ENCODE measurements at regions not wholly inside any gene's neighbourhood (a gene's known extent, or its start where the extent isn't known, plus 50 kb on each side); places are given as distances from the start of the nearest gene placed in this dataset.

DNA sequence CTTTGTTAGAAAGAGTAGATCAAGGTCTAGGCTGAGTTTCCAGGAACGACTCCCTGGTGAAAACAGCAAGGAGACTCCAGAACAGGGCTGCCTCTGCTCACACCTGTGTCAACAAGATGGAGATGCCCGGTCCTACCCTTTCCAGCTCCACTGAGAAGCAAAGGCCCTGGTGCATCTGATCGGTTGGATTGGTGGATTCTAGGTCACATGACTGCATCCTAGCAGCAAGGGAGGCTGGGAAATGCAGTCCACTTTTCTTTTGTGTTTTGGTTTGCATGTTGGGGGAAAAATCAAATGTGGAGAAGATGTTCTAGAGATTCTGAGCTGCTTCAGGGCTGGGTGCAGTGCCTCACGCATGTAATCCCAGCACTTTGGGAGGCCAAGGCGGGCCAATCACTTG is 82.0 kb upstream of the TRIO start:
- POLR2A ChIA-PET: no interaction called here
- TF ChIP-seq FOXA1 (IDR thresholded peaks at IDR 0.05) (no peak), ZNF384 (IDR thresholded peaks at IDR 0.05) (no peak), FOXK2 (IDR thresholded peaks at IDR 0.05) (no peak)
- CTCF ChIA-PET: no interaction called here
- peak; percentile 22 for DNase-seq (ENCODE audit: extremely low spot score)

DNA sequence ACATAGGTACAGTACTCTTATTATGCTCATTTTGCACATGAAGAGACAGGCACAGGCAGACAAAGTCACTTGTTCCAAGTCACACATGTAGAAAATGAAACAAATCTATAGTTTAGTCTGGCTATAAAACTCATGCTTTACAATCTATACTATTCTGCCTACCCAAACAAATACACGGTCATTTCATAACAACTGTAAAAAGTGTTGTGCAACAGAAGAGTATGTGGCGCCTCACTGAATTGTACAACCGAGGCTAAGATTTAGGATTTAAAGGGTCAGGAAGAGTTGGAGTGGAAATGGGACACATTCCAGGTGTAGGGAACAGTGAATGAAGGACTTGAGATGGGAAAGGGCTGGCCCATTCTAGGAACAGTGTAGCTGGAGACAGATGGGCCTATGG is 82.9 kb upstream of the TRIO start:
- ChIA-PET CTCF (no interaction called here), POLR2A (no interaction called here)

GRCh38 chr5:14059810-14060209 is 83.3 kb upstream of the TRIO start:
- DNase-seq (ENCODE audit: extremely low spot score): no peak
- ChIA-PET CTCF (no interaction called here), POLR2A (no interaction called here)
- TF ChIP-seq ELF4 (IDR thresholded peaks at IDR 0.05): no peak
- no peak for TF ChIP-seq PKNOX1 (IDR thresholded peaks at IDR 0.05)
- TF ChIP-seq TARDBP (IDR thresholded peaks at IDR 0.05): no peak
- TF ChIP-seq FOXM1 (IDR thresholded peaks at IDR 0.05; ENCODE audit: borderline replicate concordance): no peak
- TF ChIP-seq FOXA1 (IDR thresholded peaks at IDR 0.05): no peak
- no peak for TF ChIP-seq ARNT (IDR thresholded peaks at IDR 0.05)
- TF ChIP-seq SP1 (IDR thresholded peaks at IDR 0.05): no peak
- no peak for TF ChIP-seq CTBP1 (IDR thresholded peaks at IDR 0.05; ENCODE audit: borderline replicate concordance)
- TF ChIP-seq SUZ12 (IDR thresholded peaks at IDR 0.05): no peak
- TF ChIP-seq LEF1 (IDR thresholded peaks at IDR 0.05; ENCODE audit: borderline replicate concordance): no peak
- TF ChIP-seq HDGF (IDR thresholded peaks at IDR 0.05; ENCODE audit: borderline replicate concordance): no peak

More for the DNA sequence above, 82.9 kb upstream of the TRIO start:
- no peak for DNase-seq (ENCODE audit: extremely low spot score)
- no peak for TF ChIP-seq HDGF (IDR thresholded peaks at IDR 0.05; ENCODE audit: borderline replicate concordance)
- TF ChIP-seq ZNF384 (IDR thresholded peaks at IDR 0.05): no peak
- TF ChIP-seq FOXA1 (IDR thresholded peaks at IDR 0.05): no peak
- no peak for TF ChIP-seq TARDBP (IDR thresholded peaks at IDR 0.05)
- TF ChIP-seq L3MBTL2 (conservative IDR thresholded peaks at IDR 0.05): no peak
- TF ChIP-seq FOXK2 (IDR thresholded peaks at IDR 0.05): no peak
- no peak for TF ChIP-seq SUZ12 (IDR thresholded peaks at IDR 0.05)
- no peak for TF ChIP-seq SP1 (IDR thresholded peaks at IDR 0.05)
- no peak for TF ChIP-seq PKNOX1 (IDR thresholded peaks at IDR 0.05)

DNA sequence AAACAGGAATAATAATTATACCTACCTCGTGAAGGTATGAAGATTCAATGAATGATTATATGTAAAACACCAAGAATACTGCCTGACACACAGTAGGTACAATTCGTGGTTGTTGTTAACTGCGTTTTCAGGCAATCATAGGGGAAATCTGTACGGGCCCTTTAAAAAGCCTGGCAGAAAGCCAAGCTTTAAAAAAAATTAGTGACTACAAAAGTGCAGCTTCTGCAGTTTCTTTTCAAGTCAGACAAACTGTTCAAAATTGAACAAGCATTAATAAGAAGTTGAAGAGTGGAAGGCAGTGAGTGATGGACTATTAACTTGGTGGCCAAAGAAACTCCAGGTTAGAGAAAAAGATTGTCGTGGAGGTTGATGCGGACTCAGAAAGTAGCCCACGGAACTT is 85.9 kb upstream of the TRIO start:
- ChIA-PET CTCF (no interaction called here), POLR2A (no interaction called here)
- no peak for DNase-seq (ENCODE audit: extremely low spot score)
- TF ChIP-seq FOXA1 (IDR thresholded peaks at IDR 0.05): no peak

DNA sequence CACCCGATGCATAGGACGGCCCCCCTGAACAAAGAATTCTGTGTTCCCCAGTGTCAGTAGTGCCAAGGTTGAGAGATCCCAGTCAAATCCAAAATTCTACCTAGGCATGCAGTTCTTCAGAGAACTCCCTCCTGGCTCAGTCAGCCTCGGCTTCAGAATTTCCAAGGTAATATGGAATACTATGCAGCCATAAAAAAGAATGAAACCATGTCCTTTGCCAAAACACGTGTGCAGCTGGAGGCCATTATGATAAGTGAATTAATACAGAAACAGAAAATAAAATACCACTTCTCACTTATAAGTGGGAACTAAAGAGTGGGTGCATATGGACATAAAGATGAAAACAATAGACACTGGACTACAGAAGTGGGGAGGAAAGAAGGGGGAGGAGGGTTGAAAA is 87.1 kb upstream of the TRIO start:
- DNase-seq (ENCODE audit: extremely low spot score): no peak
- POLR2A ChIA-PET: no interaction called here
- TF ChIP-seq TARDBP (IDR thresholded peaks at IDR 0.05) (no peak), FOXK2 (IDR thresholded peaks at IDR 0.05) (no peak), HDGF (IDR thresholded peaks at IDR 0.05; ENCODE audit: borderline replicate concordance) (no peak), SP1 (IDR thresholded peaks at IDR 0.05) (no peak), L3MBTL2 (conservative IDR thresholded peaks at IDR 0.05) (no peak), ZNF384 (IDR thresholded peaks at IDR 0.05) (no peak), NFRKB (IDR thresholded peaks at IDR 0.05) (no peak), PKNOX1 (IDR thresholded peaks at IDR 0.05) (no peak), CTBP1 (IDR thresholded peaks at IDR 0.05; ENCODE audit: borderline replicate concordance) (no peak), ARNT (IDR thresholded peaks at IDR 0.05) (no peak), FOXM1 (IDR thresholded peaks at IDR 0.05; ENCODE audit: borderline replicate concordance) (no peak), SUZ12 (IDR thresholded peaks at IDR 0.05) (no peak)
- CTCF ChIA-PET: no interaction called here

DNA sequence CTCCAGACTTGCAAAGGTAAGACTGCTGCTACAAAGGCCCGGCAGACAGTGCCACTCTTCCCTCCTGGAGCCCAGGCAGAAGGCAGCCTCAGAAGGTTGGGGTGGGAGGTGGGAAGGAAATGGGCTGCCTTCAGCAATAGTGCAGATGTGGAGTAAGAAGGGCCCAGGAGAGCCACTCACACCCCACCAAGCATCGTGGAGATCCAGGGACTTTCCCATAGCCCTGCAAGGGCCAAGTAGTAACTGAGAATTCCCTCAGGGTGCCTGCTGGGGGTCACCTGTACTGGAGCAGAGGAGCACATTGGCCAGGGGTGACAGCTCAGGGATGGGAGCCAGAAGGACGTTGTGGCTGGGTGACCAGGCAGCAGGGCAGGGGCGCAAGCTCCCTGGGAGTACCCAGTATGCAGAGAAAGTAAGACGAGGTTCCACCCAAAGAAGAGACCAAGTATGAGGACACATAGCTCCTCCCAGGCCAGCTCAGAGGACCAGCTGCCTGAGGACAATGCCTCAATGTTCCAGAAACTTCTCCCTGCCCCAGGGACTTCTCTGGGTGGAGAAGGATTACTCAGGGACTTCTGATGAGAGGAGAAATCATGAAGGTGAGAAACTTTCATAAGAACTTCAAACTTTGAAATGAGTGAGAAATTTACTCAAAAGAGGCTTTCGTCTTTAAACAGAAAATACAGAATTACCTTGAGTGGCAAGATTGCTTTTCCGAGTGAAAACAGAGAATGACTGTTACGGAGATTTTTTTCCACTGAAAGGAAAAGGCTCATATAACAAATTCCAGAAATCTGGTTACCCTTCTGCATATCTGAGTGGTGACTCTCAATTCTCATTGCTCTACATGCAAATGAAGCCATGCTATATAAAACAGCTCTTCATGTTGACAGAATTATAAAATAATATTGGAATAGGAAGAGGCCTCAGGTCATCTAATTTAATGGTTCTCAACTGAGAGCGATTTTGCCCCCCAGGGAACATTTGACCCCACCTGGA is 87.9 kb upstream of the TRIO start:
- POLR2A ChIA-PET: no interaction called here
- TF ChIP-seq BHLHE40 (IDR thresholded peaks at IDR 0.05; ENCODE audit: borderline replicate concordance) (no peak), FOXM1 (IDR thresholded peaks at IDR 0.05; ENCODE audit: borderline replicate concordance) (no peak), SUZ12 (IDR thresholded peaks at IDR 0.05) (no peak), L3MBTL2 (conservative IDR thresholded peaks at IDR 0.05) (no peak), HDGF (IDR thresholded peaks at IDR 0.05; ENCODE audit: borderline replicate concordance) (no peak), ZNF384 (IDR thresholded peaks at IDR 0.05) (no peak), TARDBP (IDR thresholded peaks at IDR 0.05) (no peak), NFRKB (IDR thresholded peaks at IDR 0.05) (no peak), LEF1 (IDR thresholded peaks at IDR 0.05; ENCODE audit: borderline replicate concordance) (no peak), FOXK2 (IDR thresholded peaks at IDR 0.05) (no peak), ELF4 (IDR thresholded peaks at IDR 0.05) (no peak), CTBP1 (IDR thresholded peaks at IDR 0.05; ENCODE audit: borderline replicate concordance) (no peak), FOXA1 (IDR thresholded peaks at IDR 0.05) (no peak), ARNT (IDR thresholded peaks at IDR 0.05) (no peak), SP1 (IDR thresholded peaks at IDR 0.05) (no peak), PKNOX1 (IDR thresholded peaks at IDR 0.05) (no peak)
- no peak for DNase-seq (ENCODE audit: extremely low spot score)
- CTCF ChIA-PET: no interaction called here

Measured in HEK293T (cell line).